HuH-7 (cell line): ENCODE measurements at regions not wholly inside any gene's neighbourhood (a gene's known extent, or its start where the extent isn't known, plus 50 kb on each side); places are given as distances from the start of the nearest gene placed in this dataset.
"Not testable (repeated sequence)": the region's sequence is repeated elsewhere in the genome, so short reads cannot be mapped to it uniquely, and the experiment has no call there.

ENCODE experiments used
- DNase-seq: peaks from one replicate; pipeline ENCODE4 v3.0.0; 2011; ENCODE audit warnings: low spot score

DNA sequence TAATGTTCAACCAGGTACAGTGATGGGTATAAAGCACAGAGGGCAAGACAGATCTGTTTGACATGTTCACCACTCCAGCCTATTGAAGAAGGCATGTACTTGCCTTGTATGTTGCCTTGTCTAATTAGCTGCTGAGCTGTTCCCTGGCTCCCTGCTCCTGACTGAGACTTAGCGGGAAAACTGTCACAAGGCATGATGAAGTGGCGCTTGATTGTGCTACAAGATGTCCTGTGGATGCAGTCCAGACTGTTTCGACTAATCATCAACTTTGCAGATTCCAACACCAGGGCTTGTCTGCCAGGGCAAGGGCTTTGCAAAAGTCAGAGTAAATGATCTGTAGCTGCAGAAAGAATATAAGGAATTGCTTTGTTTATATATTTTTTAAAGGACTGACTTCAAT lies 136.2 kb upstream of the NRBF2 start:
- DNase-seq: no peak

DNA sequence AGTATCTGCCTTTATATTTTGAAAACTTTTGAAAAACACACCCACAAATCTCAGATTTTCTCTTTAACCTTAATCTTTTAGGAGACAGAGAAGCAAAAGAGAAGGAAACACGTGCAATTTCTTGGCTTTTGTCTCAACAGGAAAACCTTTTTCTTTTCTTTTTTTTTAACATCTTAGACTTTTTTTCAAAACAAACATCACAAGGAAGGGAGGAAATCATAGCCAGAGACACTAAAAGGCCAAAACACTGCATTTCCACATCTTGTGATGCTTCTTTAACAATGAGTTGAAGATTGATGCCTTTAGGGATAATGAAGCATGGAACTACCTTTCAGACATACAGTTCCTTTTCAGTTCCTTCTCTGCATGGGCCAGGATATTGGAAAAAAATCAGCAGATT lies 136.6 kb upstream of the NRBF2 start:
- no peak for DNase-seq

DNA sequence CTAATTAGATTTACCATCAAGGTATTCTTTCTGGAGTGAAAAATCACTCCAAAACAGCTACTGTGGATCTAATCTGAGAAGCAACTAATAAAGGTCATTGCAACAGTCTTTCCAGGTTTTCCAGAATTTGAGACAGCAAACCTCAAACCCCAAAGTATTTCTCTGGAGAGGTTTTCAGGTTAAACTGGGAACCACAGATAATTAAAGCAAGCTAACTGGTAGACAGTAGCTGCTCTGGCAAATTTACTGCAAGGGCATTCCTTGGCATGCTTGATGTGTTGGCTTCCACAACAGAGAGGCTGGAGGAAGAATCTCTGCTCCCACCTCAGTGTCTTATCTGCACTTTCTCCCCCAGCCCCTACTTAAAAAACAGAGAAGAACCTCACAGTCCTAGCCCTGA lies 140.0 kb upstream of the NRBF2 start:
- DNase-seq: no peak

DNA sequence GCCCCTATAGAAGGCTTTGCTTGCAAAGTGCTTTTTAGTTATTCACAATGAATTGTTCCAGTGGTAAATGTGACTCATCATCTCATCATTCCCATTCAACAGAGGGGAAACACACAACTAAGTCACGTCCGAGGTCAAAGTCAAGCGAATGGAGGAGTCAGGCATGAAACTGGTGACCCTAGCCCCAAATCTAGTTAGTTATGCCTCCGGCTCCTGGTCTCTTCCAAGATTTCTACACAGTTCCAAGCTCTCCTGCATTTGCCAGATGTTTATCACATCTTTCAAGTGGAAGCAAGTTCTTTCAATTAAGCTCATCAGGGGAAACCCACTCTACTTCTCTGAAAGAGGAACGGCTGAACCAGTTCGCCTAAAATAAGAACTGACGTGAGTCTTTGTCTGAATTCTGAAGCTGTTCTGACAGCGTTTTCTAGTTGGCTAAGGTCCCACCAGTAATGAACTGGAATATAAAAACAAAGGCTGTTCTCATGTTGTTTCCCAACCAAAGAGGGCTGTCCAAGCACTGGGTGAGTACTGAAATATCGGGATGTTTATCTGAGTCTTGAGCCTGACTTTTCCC lies 140.9 kb upstream of the NRBF2 start:
- no peak for DNase-seq

DNA sequence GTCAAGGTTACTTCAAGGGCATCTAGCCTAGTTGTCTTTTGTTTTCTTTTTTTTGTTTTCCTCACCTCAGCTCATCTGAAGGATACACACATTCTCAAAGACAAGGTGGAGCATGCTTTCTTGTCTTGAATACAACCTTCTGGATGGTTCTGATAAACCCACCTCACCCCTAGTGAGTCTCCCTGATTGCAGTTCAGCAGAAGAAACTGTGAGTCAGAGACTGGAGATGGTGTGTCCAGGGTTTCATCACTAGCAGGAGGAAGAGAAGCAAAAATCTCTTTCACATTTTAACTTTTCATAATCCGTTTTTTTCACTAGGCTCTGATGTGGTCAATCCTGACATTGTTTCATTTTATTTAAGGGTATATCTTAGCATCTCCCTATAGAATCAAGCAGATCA lies 143.0 kb upstream of the NRBF2 start:
- no peak for DNase-seq

DNA sequence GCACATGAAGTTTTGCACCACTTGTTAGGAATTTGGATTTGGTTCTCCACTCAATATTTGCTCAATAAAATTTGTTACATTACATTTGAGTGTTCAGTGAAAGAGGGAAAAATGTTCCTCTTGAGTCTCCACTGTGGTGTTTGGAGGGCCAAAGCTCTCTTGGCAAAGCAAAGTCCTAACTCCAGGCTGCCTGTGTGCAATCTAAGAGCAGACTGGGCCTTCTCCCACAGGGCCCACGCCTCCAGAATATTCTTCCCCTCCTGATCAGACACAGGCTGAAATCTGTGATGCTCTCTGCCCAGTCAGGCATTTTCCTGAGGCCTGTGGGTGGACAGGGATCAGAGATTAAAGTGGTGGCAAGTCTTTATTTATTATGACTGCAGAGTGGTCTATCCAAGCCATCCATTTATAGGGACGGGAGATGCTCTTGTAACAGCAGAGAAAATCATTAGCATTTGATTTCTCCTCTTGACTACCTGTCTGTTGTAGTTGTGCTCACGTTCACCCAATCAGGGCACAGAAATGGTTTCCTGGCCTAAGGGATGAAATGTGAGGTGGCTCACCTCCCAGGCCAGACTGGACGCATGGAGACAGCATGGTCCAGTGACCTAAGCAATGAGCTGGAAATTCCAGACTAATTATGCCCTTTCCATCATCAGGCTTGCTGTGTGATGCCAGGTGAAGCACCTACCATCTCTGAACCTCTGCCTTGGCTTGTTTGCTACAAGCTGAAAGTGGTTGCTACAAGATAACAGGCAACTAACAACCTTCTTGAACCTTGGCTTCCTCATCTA lies 147.1 kb upstream of the NRBF2 start:
- DNase-seq: no peak

DNA sequence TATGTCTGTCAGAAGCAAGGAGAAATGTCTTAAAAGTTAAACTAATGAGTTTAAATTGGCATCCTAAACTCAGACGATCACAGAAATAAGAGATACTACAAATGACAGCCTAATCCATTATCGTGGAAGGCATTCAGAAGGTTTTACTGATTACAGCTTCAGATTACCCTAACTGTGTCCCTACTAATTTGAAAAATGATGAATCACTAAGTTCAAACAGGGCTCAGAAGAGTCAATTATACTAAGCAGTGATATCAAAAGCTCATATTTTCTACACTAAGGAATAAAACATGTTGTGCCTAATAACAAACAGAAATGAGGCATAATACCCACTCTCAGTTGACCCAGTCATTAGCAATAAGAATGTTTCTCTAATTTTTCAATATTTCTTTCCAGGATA lies 152.0 kb upstream of the NRBF2 start:
- DNase-seq: no peak

DNA sequence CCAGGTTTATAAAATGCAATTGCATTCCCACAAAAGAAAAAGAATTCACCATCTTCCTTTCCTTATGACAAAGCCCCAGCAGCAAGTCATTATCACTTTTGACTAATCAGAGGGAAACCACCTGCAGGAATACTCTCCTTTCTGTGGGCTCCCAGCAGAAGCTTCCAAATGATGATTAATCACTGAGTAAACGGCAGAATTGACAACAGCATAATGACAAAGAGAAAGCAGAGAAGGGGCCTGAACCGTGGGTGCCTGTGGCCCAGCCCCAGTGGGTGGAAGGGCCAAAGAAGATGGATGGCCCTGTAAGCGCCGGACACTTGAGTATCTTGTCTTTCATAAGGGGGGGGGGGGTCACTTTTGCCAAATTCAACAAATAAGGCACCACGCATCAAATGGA lies 152.4 kb upstream of the NRBF2 start:
- DNase-seq: no peak

DNA sequence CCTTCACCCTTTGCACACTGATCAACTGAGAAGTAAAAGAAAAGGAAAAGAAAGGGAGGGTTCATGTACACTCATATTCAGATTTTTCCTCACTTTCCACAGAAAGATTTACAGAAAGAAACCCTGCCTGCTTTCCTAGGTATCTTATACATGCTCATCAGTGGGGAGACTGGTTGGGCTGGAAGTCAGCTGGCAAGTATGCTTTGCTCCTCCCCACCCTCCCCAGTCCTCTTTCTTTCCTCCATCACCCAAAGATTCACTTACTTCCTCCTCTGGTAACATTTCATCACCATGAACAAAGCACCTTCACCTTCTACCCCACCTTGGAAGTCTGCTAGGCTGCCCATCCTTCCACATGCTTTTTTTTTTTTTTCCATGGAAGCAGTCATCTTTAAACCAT lies 153.2 kb upstream of the NRBF2 start:
- DNase-seq: no peak

DNA sequence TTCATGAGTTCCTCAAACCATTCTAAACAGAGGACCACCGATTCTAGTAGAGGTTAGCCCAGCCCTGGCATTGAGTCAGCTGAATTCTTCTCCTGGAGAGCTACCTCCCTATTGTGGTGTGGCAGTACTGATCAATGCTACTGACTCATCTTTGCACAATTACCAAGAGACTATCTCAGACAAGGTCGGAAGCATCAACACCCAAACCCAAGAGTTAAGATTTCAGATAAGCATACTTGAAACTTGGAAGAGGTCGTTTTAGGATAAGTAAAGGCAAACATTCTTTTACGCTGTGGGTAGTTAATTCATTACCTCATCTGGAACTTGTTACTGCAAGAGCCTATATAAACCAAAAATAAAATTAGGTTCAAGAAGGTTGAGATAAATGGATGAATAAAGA lies 154.6 kb upstream of the NRBF2 start:
- DNase-seq: no peak

DNA sequence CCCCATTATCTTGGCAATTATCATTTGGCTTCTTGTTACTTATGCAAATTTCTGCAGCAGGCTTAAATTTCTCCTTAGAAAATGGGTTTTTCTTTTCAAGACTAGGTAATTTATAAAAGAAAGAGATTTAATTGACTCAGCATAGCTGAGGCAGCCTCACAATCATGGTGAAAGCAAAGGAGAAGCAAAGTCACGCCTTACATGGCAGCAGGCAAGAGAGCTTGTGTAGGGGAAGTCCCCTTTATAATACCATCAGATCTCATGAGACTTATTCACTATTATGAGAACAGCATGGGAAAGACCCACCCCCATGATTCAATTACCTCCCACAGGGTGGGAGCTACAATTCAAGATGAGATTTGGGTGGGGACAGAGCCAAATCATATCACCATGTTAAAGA lies 158.3 kb upstream of the NRBF2 start:
- DNase-seq: not testable (repeated sequence)

DNA sequence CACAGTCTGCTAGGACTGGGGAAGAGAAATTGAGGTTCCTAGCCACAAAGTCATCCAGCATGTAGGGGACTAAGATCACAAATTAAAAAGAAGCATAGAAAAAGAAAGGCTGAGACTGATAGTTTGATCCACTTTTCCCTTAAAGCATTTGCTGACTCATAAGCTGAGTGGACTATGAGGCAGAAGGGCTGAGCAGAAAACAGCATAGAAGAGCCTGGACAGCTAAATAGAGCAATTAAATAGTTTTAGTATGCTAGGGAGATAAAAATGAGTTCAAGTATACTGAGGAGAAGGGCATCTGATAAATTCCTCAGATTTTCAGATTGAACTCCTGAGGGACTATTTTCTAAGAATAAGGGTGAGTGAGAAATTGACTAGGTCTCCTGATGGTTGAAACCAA lies 155.9 kb upstream of the EGR2 start:
- DNase-seq: no peak

DNA sequence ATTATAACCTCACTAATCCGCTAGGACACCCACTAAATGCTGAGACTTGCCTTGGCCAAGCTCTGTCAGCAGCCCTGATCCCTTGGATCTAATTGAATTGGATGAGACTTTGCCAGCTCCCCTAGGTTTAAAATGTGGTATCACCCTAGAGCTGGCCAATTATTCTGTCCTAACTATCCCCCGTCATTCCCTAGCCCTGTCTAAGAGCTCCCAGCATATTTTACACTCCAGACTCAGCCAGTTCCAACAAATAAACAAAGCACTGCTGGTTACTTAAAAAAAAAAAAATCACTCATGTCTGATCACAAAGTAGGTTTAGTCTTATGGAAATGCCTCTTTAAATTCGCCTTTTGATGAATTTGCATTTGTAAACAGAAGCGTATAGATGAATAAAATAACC lies 147.9 kb upstream of the EGR2 start:
- no peak for DNase-seq

DNA sequence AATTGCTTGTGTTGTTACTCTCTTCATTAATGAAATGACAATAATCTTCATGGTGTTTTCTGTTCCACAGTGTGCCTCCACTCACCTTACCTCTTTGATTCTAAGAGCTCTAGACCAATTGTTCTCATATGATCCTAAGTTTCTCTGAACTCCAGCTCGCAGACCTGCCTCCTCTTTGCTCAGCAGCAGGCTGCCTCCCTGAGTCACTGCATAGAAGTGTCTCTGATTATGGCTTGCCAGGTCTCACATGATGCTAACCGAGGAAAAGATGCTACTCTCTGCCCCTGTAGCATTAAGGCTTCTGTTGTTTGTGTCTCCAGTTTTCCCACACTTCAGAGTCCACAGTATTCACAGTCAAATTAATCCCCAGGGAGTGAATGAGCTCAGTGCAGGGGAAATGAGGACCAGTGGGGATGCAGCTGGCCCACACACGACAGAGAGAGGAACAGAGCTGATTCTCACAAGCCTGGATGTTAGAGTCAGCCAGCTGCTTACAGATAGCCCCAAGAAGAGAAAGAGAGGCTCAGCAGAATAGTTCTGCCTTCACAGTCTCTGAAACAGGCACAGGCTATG lies 145.9 kb upstream of the EGR2 start:
- DNase-seq: no peak

DNA sequence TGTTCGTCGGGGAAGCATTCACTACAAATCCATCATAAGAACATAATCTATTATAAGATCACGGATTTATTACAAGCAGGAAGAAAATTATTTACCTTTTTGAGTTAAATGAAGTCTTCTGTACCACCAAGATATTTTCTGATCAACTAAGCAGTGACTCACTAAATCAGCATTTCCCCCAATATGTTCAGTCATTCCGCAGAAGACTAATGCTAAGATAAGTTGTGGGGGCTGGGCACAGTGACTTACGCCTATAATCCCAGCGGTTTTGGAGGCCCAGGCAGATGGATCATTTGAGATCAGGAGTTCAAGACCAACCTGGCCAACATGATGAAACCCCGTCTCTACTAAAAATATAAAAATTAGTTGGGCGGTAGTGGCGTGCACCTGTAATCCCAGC lies 144.2 kb upstream of the EGR2 start:
- no peak for DNase-seq

DNA sequence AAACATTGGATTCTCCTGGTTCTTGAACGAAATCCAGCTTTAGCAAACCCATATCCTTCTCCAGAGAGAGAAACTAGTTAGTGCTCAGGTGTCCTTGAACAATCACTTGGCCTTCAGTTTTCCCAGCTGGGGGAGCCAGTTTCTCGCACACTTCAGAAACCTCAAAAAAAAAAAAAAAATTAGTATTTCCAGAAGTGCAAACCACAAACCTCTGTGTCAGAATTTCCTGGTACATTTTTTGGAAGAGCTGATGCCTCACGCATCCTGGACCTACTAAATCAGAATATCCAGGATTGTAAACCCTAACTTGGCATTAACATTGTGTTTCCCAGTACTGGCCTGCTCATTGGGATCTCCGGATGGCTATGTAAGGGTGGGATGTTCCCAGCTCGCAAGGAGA lies 143.4 kb upstream of the EGR2 start:
- no peak for DNase-seq

DNA sequence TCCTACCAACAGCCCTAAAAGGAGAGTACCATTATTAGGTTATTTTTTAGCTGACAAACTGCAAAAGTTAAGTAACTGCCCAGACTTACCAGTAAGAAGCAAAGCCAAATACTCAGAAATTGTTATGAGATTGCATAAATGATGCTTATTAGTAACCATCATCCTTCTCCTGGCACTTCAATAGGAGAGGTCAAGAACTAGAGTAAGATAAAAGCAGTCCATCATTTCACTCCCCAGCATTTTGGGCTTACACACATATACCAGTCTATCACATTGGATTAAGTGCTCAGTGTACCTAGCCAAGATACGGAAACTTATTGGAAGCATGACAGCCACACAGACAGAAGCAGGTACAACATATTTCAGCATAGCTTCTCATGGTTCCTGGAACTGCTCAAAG lies 142.8 kb upstream of the EGR2 start:
- DNase-seq: no peak

DNA sequence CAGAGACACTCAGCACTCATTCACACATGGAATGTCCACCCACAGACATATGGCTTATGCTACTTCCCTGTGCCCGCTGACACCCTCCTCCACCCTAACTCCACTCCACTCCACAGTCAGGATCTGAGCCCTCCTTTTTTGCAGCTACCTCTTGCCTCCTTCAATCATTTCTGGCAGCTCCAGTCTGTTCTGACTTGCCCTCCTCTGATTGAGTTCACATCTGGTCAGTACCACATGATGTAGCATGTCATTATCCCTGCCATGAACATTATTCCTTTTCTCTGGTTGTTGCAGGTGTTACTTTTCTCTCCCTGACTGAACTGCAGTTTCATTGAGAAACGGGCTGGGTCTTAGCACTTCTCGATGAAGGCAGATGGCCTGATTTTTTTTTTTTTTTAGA lies 130.1 kb upstream of the EGR2 start:
- DNase-seq: no peak

DNA sequence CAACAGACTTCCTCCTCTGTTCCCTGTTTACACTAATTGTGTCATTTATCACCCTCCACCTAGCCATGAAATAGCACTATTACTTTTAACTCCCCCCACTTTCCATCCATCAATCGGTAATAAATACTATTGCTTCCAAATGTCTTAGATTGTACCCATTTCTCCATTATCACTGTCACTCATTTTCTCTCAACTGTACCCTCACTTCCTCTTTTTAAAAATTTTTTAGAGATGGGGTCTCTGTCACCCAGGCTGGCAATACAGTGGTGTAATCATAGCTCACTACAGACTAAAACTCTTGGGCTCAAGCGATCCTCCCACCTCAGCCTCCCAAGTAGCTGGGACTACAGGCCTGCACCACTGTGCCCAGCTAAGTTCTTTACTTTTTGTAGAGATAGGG lies 123.5 kb upstream of the EGR2 start:
- DNase-seq: no peak

DNA sequence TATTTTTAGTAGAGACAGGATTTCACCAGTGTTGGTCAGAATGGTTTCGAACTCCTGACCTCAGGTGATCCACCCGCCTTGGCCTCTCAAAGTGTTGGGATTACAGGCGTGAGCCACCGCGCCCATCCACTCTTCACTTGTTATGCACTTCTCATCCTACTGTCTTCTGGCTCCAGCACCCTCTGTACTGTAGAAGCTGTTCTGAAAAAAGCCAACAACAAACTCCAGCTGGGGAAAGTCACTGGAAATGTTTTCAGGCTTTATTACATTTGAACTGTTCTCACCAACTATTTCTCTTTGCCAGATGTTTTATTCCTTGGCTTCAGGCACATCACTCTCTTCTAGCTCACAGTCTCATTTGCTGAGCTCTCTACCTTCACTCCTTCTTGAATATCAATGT lies 122.5 kb upstream of the EGR2 start:
- no peak for DNase-seq

DNA sequence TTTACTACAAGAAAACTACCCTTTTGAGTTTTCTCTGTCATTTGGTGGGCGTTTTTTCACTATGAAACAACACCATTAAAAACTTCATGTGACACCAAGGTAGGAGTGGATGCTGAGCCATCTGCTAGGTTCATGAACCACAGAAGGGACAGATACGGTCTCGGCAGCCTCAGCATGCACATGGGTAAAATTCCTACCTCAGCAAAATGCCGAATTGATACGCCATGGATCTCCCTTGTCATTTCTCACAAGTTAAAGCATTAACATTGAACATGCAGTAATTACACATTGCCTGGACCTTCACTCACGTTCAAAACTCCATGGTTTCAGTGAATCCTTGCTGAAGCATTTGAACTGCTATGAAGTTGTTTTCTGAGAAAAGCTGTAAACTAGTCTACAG lies 121.5 kb upstream of the EGR2 start:
- DNase-seq: no peak

DNA sequence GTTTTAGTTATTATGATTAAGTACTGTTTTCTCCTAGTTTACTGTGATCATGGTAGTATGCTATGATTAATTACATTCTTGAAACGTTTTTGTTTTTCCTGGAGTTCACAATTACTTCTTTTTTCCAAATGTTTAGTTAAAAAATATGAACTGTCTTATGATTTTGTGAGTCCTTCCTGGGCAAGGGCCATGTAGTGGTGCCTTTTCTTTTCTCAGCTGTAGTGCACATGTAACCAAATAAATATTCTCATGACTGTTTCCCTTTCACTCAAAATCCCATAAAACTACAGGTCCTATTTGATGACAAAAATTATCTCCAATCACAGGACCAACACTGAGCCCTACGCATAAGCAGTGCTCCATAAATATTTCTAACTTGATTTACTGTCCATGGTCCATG lies 118.9 kb upstream of the EGR2 start:
- no peak for DNase-seq

DNA sequence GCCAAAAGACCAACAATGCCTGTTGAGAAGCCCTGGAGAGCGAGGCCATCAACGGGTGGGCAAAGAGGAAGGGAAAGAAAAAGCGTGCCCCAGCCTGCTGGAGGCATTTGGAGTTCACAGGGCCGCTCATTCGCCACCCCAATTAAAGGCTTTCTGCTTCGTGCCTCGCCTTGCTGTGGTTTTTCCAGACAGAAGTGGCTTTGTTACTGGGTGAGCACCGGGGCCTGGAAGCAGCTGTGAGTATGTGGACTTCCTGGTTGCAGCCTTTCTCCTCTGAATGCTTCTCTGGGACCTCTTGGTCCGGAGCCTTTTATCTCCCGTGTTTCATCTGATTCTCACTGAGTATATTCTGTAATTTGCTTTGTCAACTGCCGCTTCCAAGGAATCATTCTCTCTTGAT lies 118.1 kb upstream of the EGR2 start:
- DNase-seq: peak; percentile 42

DNA sequence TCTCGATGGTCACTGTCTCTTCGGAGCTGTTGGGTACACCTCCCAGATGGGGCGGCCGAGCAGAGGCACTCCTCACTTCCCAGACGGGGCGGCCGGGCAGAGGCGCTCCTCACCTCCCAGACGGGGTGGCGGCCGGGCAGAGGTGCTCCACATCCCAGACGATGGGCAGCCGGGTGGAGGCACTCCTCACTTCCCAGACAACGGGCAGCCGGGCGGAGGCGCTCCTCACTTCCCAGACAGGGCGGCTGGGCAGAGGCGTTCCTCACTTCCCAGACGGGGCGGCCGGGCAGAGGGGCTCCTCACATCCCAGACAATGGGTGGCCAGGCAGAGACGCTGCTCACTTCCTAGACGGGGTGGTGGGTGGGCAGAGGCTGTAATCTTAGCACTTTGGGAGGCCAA lies 112.6 kb upstream of the EGR2 start:
- DNase-seq: not testable (repeated sequence)
